HCT116 (cell line): ENCODE measurements at regions not wholly inside any gene's neighbourhood (a gene's known extent, or its start where the extent isn't known, plus 50 kb on each side); places are given as distances from the start of the nearest gene placed in this dataset.

Experiments used
- ATAC-seq: fragments of 200-7000 bp; cut with Tn5 transposase; 2 replicates; pipeline ENCODE4 v1.9.1; 2020; ENCODE audit warnings: mild to moderate bottlenecking, moderate library complexity
- BruUV-seq: library from RNA; stranded (reverse); fragments of 400-500 nt; replicated peaks from 2 replicates; lab custom pipeline; 2021; lab: Mats Ljungman, UMichigan
- CTCF ChIA-PET: fragments of 300-600 bp; sonication (Branson Sonifier 250); formaldehyde crosslinking; loops from one replicate; lab custom pipeline; 2021; ENCODE audit warnings: antibody characterized with exemption; lab: Charles Lee
- POLR2A ChIA-PET: fragments of 300-600, 350-600 bp; sonication (Branson Sonifier 250); formaldehyde crosslinking; loops from one replicate; lab custom pipeline; 2021; ENCODE audit warnings: antibody characterized with exemption; lab: Charles Lee
- RAD21 ChIA-PET, 2 experiments: fragments of 300-600 bp; sonication (Branson Sonifier 250); formaldehyde crosslinking; loops; one replicate each; lab custom pipeline; 2023; ENCODE audit warnings: low total read pairs in 2 of 2; ENCODE audit not compliant: uncharacterized antibody in 2 of 2, unreplicated experiment in 2 of 2, low non-redundant PET in 1 of 2; lab: Charles Lee
- DNase-seq: peaks from one replicate; pipeline ENCODE4 v3.0.0-alpha.2; 2010; ENCODE audit warnings: low read depth, low spot score
- H2AFZ ChIP-seq: fragments of 200-600 bp; shearing (Covaris generic), sonication (generic); 2 replicates; pipeline ENCODE4 v1.6.1; 2017; ENCODE audit warnings: low read depth, mixed run types, mixed read lengths, antibody characterized with exemption, low read length; ENCODE audit not compliant: poor library complexity, severe bottlenecking
- H3K27ac ChIP-seq: 2 replicates; pipeline ENCODE4 v1.5.1; 2012; ENCODE audit warnings: low read depth, low read length
- H3K27me3 ChIP-seq: fragments of 200-600 bp; sonication (generic); 2 replicates; pipeline ENCODE4 v1.6.1; 2016; ENCODE audit warnings: mixed run types, low read length, mixed read lengths; ENCODE audit not compliant: insufficient read depth
- H3K36me3 ChIP-seq, 2 experiments: fragments of 200-500 bp in 1 of 2; fragments of 200-600 bp in 1 of 2; sonication (Bioruptor generic) in 1 of 2; sonication (generic) in 1 of 2; 2 replicates each; pipeline versions ENCODE4 v1.5.1 to v1.6.1; 2014 to 2016; ENCODE audit warnings: low read length in 2 of 2, inconsistent platforms in 1 of 2, mixed read lengths in 1 of 2, mixed run types in 1 of 2; ENCODE audit not compliant: insufficient read depth in 2 of 2, control insufficient read depth in 1 of 2
- H3K4me1 ChIP-seq, 2 experiments: fragments of 200-600 bp in 1 of 2; sonication (generic) in 1 of 2; 2 replicates each; pipeline versions ENCODE4 v1.5.1 to v1.6.1; 2012 to 2017; ENCODE audit warnings: low read length in 2 of 2, inconsistent platforms in 1 of 2, mild to moderate bottlenecking in 1 of 2, mixed read lengths in 1 of 2, mixed run types in 1 of 2, moderate library complexity in 1 of 2; ENCODE audit not compliant: insufficient read depth in 2 of 2, control insufficient read depth in 1 of 2
- H3K4me2 ChIP-seq: fragments of 200-600 bp; sonication (generic); 2 replicates; pipeline ENCODE4 v1.6.1; 2017; ENCODE audit warnings: mixed run types, low read length, mixed read lengths
- H3K4me3 ChIP-seq, 2 experiments: fragments of 200-600 bp in 1 of 2; sonication (generic) in 1 of 2; replicated peaks in 1 of 2; 2 replicates each; pipeline ENCODE4 v1.5.1; 2011 to 2016; ENCODE audit warnings: low read length in 2 of 2, control low read depth in 1 of 2, low read depth in 1 of 2, mild to moderate bottlenecking in 1 of 2, mixed read lengths in 1 of 2, mixed run types in 1 of 2
- H3K79me2 ChIP-seq: fragments of 200-600 bp; sonication (generic); 2 replicates; pipeline ENCODE4 v1.6.1; 2017; ENCODE audit warnings: mild to moderate bottlenecking, mixed run types, low read length, moderate library complexity, mixed read lengths; ENCODE audit not compliant: insufficient read depth
- H3K9ac ChIP-seq: fragments of 200-600 bp; sonication (generic); 2 replicates; pipeline ENCODE4 v1.6.1; 2016; ENCODE audit warnings: low read length, mixed read lengths
- H3K9me2 ChIP-seq: fragments of 200-600 bp; sonication (generic), shearing (Covaris generic); 2 replicates; pipeline ENCODE4 v1.6.1; 2017; ENCODE audit warnings: mixed run types, mild to moderate bottlenecking, moderate library complexity; ENCODE audit not compliant: insufficient read depth
- H3K9me3 ChIP-seq, 2 experiments: fragments of 200-500 bp in 1 of 2; fragments of 200-600 bp in 1 of 2; sonication (Bioruptor generic) in 1 of 2; sonication (generic) in 1 of 2; 2 replicates each; pipeline ENCODE4 v1.6.1; 2014 to 2017; ENCODE audit warnings: low read length in 2 of 2, mixed read lengths in 2 of 2, inconsistent platforms in 1 of 2, low read depth in 1 of 2, mild to moderate bottlenecking in 1 of 2, mixed run types in 1 of 2, moderate library complexity in 1 of 2; ENCODE audit not compliant: control insufficient read depth in 1 of 2, insufficient read depth in 1 of 2
- H4K20me1 ChIP-seq: fragments of 200-600 bp; sonication (generic), shearing (Covaris generic); 2 replicates; pipeline ENCODE4 v1.6.1; 2017; ENCODE audit warnings: mixed run types, mild to moderate bottlenecking, moderate library complexity; ENCODE audit not compliant: insufficient read depth
- CEBPB ChIP-seq: IDR thresholded peaks from 2 replicates; pipeline ENCODE4 v1.6.1; 2012; ENCODE audit warnings: low read depth
- CTCF ChIP-seq, 3 experiments: fragments of 200-600 bp in 1 of 3; sonication (generic) in 1 of 3; IDR thresholded peaks in 2 of 3; conservative IDR thresholded peaks in 1 of 3; 2 replicates each; pipeline ENCODE4 v1.5.1; 2012 to 2017; ENCODE audit warnings: low read depth in 2 of 3, low read length in 2 of 3, antibody characterized with exemption in 1 of 3, borderline replicate concordance in 1 of 3, control low read depth in 1 of 3, mild to moderate bottlenecking in 1 of 3, mixed read lengths in 1 of 3, mixed run types in 1 of 3, moderate library complexity in 1 of 3; ENCODE audit not compliant: insufficient read depth in 1 of 3
- EGR1 ChIP-seq: IDR thresholded peaks from 2 replicates; pipeline ENCODE4 v1.6.1; 2012; ENCODE audit warnings: low read depth
- JUND ChIP-seq: IDR thresholded peaks from 2 replicates; pipeline ENCODE4 v1.6.1; 2012
- POLR2A ChIP-seq: IDR thresholded peaks from 2 replicates; pipeline ENCODE4 v1.7.0; 2011; ENCODE audit warnings: borderline replicate concordance; ENCODE audit not compliant: insufficient read depth, insufficient read length; ENCODE audit errors: extremely low read depth
- POLR2AphosphoS5 ChIP-seq: IDR thresholded peaks from 2 replicates; pipeline ENCODE4 v1.6.1; 2011; ENCODE audit warnings: mild to moderate bottlenecking, low read depth, low read length, moderate library complexity
- RAD21 ChIP-seq: IDR thresholded peaks from 2 replicates; pipeline ENCODE4 v1.6.1; 2012; ENCODE audit warnings: low read depth, mild to moderate bottlenecking
- REST ChIP-seq: IDR thresholded peaks from 2 replicates; pipeline ENCODE4 v1.6.1; 2012; ENCODE audit warnings: low read depth
- SIN3A ChIP-seq: IDR thresholded peaks from 2 replicates; pipeline ENCODE4 v1.6.1; 2012; ENCODE audit warnings: low read depth
- YY1 ChIP-seq: IDR thresholded peaks from 2 replicates; pipeline ENCODE4 v1.6.1; 2011; ENCODE audit warnings: low read length, low read depth, moderate library complexity, mild to moderate bottlenecking; ENCODE audit not compliant: insufficient replicate concordance; ENCODE audit errors: extremely low read depth
- ZFX ChIP-seq: fragments of 450-650 bp; IDR thresholded peaks from 2 replicates; pipeline ENCODE4 v1.6.1; 2017
- ZNF274 ChIP-seq: fragments of 200-500 bp; sonication (Bioruptor generic); IDR thresholded peaks from 2 replicates; pipeline ENCODE4 v1.6.1; 2014; ENCODE audit warnings: mild to moderate bottlenecking, low read depth, low read length, inconsistent platforms
- intact Hi-C: fragments of 100-400 bp; cut with micrococcal nuclease; formaldehyde crosslinking; loops from 2 replicates; pipeline ENCODE4 v1.10.0; 2022

- POLR2A ChIA-PET: no interaction called here
- Histone ChIP-seq H3K4me2 (no peak overlapping the region), H4K20me1 (no peaks in the 10 kb centered on the region), H3K9me2 (no peaks in the 10 kb centered on the region), H3K4me3 (no peak overlapping the region), H3K79me2 (no peaks in the 10 kb centered on the region), H3K9ac (no peak overlapping the region), H3K4me1 (no peaks in the 10 kb centered on the region), H2AFZ (no peak overlapping the region), H3K27ac (no peak overlapping the region), H3K27me3 (no peaks in the 10 kb centered on the region), H3K36me3 (no peaks in the 10 kb centered on the region), H3K9me3 (no peaks in the 10 kb centered on the region)
- ATAC-seq (no peak), DNase-seq (no peak)
- no TSS peak for BruUV-seq
- intact Hi-C loops: no loop called here
- TF ChIP-seq POLR2AphosphoS5: no peak
- no peak for TF ChIP-seq SIN3A
- no peak for TF ChIP-seq CEBPB
- TF ChIP-seq RAD21: no peak
- no peak for TF ChIP-seq EGR1
- TF ChIP-seq REST: no peak
- no peak for TF ChIP-seq ZNF274
- TF ChIP-seq ZFX: no peak
- TF ChIP-seq JUND: no peak
- RAD21 ChIA-PET: no interaction called here
- CTCF ChIA-PET: no interaction called here
Measured at GRCh38 chr3:144197116-144197515, 225.5 kb downstream of the DIPK2A start.

GRCh38 chr3:144197582-144197981 lies 226.0 kb downstream of the DIPK2A start:
- H3K27ac ChIP-seq: no peak overlapping the region

More at GRCh38 chr3:144197582-144197981, 226.0 kb downstream of the DIPK2A start:
- RAD21 ChIA-PET: no interaction called here
- no peak for DNase-seq
- no peak for TF ChIP-seq ZNF274
- TF ChIP-seq POLR2A: no peak
- no peak for TF ChIP-seq CTCF (IDR thresholded peaks at IDR 0.05 in 2 of 3, conservative IDR thresholded peaks at IDR 0.05 in 1 of 3; ENCODE audit: borderline replicate concordance in 1 of 3, insufficient read depth in 1 of 3, low read depth in 2 of 3, low read length in 2 of 3)
- TF ChIP-seq SIN3A: no peak
- no peak for TF ChIP-seq YY1
- TF ChIP-seq EGR1: no peak
- no peak for TF ChIP-seq RAD21
- TF ChIP-seq, all 23 proteins: peak for 0
- H2AFZ ChIP-seq: no peak overlapping the region
- intact Hi-C loops: no loop called here
- H4K20me1 ChIP-seq: no peaks in the 10 kb centered on the region
- no peak overlapping the region for H3K4me3 ChIP-seq
- no peaks in the 10 kb centered on the region for H3K27me3 ChIP-seq
- BruUV-seq: no TSS peak
- ChIA-PET POLR2A (no interaction called here), CTCF (no interaction called here)
- no peaks in the 10 kb centered on the region for H3K9me2 ChIP-seq
- ATAC-seq: no peak
- H3K36me3 ChIP-seq: no peaks in the 10 kb centered on the region
- H3K79me2 ChIP-seq: no peaks in the 10 kb centered on the region
- H3K4me2 ChIP-seq: no peak overlapping the region
- no peak overlapping the region for H3K9ac ChIP-seq
- H3K4me1 ChIP-seq: no peaks in the 10 kb centered on the region
- H3K9me3 ChIP-seq: no peaks in the 10 kb centered on the region
